NCI-H510A treated with DMSO at 0.1 percent for 48 hours (cell line): ENCODE measurements at regions not wholly inside any gene's neighbourhood (a gene's known extent, or its start where the extent isn't known, plus 50 kb on each side); places are given as distances from the start of the nearest gene placed in this dataset.

ENCODE experiments used
- DNase-seq: peaks from one replicate; lab custom pipeline; 2025; lab: John Stamatoyannopoulos, UW

DNA sequence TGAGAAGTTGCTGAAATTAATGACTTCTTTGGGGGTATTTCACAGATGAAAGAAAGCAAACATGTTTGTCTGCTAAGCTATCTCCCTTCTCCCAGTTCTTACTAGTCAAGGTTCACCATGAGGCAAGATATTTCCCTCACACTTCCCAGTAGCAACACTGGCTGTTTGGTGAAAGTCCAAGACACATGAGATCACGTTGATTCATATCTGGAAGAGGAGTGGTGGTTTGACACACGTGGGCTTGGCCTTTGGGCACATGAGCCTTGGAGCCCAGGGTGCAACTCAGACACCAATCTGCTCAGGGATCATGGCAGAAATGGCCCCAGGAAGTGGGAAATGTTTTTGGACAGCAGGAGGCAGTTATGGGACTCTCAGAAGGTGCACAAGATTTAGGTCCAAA, 66.1 kb upstream of the APCDD1 start:
- DNase-seq, result no peak

DNA sequence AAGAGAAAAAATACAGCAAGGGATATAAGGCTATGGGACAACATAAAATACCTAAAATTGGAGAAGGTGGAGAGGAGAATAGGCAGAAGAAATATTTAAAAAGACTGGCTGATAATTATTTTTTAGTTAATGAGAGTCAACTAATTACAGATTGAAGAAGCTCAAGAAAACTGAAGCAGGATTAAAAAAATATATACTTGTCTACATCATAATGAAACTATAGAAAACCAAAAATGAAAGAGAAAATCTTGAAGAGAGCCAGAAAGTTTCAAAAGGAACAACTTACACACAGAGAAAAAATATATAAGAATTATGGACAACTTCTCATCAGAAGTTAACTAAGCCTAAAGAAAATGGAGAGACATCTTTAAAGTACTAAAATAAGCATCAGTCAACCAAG, 62.9 kb upstream of the APCDD1 start:
- DNase-seq, result no peak

DNA sequence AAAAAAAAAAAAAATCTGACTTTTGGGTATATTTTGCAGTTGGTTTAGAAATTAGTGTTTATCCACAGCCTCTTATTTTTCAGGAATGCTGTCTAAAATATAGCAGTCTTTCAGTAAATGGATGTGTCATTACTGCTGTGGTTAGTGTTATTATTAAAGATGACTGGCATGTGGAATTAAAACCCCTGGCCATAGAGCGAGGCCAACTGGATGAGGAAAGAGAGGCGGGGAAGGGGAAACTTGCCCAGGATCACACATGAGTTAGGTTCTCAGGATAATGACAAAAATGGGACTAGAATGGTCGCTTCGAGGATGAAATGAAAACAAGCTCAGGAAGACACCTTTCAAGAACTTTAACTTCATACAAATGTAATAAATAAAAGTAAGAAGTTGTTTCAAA, 57.4 kb upstream of the APCDD1 start:
- DNase-seq, result no peak

DNA sequence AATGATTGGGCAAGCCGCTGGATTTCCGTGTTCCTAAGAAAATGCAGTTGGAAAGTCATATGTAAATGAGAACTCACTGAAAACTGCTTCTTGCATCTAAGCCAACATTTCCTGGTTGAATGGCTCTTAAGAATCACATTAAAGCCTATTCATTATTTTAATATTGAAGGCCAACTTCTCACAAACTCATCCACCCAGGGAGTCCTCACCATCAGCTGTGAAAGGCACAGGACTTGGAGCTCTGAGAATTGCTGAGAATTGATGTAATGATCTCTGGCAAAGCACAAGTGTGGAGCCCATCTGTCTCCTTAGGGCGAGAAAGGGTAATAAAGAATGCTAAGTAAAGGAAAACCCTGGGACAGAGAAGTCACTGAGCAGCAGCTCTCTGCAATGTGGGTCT, 55.9 kb upstream of the APCDD1 start:
- no peak for DNase-seq

DNA sequence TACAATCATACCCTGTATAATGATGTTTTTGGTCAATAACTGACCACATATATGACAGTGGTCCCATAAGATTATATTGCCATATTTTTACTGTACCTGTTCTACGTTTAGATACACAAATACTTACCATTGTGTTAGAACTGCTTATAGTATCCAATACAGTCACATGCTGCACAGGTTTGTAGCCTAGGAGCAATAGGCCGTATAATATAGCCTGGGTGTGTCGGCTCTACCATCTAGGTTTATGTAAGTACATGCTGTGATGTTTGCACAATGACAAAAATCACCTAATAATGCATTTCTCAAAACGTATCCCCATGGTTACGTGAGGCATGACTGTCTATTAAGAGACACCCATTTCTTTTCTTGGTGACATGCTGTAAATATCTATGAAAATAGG, 55.0 kb upstream of the APCDD1 start:
- DNase-seq, result no peak

DNA sequence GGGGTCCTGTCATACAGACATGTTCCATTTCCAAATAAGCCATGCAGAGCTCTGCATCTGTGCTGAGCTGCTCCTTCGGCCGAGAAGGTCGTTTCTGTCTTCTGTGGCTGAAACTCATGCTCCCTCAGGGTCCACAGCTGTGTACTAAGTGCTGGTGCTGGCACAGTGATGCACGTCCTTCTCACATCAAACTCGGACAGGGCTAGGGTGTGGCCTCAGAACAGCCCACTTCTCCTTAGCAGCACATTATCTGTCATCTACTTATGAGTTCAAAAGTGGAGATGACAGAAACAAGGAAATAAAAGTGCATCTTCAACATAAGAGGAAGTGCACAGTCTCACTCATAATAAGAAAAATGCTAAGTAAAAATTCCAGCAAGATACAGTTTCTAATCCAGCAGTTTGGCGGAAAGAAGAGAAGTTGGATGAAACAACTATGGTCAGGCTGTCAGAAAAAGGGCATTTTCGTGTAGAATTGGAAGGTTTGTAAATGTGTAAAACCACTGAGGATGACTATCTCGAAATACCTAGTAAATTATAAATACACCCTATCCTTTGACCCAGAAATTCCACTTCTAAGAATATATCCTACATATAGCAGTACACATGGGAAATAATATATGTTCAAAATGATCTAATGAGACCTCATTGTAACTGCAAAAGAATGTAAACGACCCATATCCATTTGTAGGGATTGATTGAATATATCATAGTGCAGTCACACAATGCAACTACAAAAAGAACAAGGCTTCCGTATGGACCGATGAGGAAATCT, 53.7 kb upstream of the APCDD1 start:
- DNase-seq, result no peak

DNA sequence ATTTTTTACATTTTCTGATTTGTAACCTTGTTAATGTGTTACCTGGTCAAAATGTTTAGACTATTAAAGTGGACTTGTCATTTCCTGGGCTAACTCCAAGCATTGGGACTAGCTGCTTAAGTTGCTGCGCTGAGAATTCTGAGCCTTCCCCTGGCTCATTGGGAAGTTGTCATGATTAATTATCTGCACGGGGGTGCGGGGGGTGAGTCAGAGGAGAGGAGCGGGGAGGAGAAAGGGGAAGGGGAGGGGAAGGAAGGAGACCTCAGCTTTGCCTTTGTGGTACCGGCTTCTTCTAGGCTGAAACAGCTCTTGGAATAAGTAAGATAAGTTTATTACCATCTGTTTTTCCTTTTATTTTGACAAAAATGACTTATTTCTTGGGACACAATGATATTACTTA, 52.9 kb upstream of the APCDD1 start:
- DNase-seq, result no peak

DNA sequence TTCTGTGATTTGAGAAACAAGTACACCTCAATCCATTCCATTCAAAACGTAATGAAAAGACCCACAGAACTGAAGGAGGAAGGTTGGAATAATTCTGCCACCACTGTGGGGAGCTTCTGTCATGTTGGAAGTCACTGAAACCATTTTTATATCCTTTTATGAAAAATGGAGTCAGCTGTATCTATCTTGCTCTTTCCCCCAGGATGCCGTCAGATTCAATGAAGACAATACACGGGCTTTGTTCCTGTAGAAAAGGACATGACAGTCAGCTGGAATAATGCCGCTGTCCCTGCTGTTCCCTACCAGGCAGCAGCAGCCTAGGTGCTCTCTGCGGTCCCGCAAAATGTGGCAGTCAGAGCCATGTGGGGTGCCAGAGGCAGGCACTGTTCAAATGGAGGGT, 52.5 kb upstream of the APCDD1 start:
- DNase-seq, result no peak

DNA sequence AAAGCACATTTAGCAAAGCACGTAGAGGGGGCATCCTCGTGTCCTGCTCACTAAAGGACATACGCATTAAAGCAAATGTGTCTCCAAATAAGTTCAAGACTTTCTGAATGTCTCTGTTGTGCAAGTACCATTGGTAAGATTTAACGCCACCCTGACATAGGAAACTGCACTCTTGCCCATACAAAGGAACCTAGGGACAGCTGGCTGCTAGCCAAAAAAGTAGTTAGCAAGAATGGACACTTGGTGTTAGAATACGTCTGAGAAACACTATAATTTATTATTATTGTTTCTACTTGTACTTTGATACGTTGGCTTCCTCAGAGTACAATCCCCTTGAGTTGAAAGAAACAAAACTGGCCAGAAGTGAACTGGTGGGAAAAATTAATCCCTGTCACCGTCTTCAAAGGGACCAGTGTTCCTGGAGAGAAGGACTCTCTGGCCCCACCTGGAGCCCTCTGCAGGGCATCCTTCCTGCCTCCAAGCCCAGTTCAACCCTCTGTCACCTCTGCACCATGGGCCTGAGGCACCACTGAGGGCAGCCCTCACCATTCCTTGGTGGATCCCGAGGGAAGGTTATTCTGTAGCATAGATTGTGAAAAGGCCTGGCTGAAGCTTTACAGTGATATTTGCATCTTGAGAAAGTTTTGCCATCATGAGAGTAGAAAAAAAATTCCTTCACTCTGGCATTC, 51.4 kb upstream of the APCDD1 start:
- DNase-seq, result no peak

DNA sequence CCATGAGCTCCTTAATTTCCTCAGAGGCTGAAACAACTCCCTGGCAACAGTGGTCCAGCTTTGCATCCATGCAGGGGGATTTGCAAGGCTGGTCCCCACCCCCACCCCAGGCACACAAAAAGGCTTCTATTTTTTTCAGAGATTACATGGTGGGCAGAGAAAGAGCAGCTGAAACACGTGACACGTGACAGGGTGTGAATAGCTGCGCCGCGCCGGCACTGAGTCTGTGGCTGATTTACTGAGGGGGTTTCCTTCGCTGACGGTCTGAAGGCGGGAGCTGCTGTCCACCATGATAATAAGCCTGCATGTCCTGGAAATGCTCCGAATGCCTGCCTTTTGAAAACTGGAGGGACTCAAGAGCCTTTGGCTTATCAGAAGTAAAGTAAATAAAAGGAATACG, 50.7 kb upstream of the APCDD1 start:
- DNase-seq, result no peak

DNA sequence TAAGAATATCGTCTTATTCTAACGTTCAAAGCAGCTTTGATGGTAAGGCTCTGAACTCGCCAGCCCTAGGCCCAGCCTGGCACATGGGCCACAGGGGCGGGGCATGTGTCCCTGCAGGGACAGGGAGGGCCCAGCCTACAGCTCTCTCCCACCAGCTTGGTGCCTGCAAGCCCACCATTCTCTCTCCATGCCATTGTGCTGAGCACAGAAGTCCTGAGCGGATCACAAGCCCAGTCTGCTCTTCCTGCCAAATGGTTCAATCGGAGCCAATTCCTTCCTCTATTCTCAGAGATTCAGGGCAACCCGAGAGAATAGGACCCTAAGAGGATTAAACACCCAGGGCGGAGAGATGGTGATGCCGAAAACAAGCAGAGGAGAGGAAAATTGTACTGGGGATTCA, 50.3 kb upstream of the APCDD1 start:
- DNase-seq, result no peak
